ENCODE measurements at regions not wholly inside any gene's neighbourhood (a gene's known extent, or its start where the extent isn't known, plus 50 kb on each side); places are given as distances from the start of the nearest gene placed in this dataset.

- Histone ChIP-seq H3K27me3 (ENCODE audit: insufficient read depth, poor library complexity, severe bottlenecking) (no peaks in the 10 kb centered on the region), H3K27ac (replicated peaks) (no peak overlapping the region), H3K4me3 (replicated peaks; ENCODE audit: insufficient read depth, low read length) (no peak overlapping the region)
- TF ChIP-seq SPI1 (IDR thresholded peaks at IDR 0.05; ENCODE audit: borderline replicate concordance, low read depth) (no peak), POLR2AphosphoS5 (IDR thresholded peaks at IDR 0.05; ENCODE audit: low read depth) (no peak), CTCF (IDR thresholded peaks at IDR 0.05; ENCODE audit: insufficient read depth, low read length) (no peak), REST (IDR thresholded peaks at IDR 0.05; ENCODE audit: insufficient replicate concordance, low read depth) (no peak), GABPA (IDR thresholded peaks at IDR 0.05; ENCODE audit: low read depth) (no peak)
- DNase-seq (ENCODE audit: low read depth in 1 of 2, low spot score in 1 of 2) = no peak
Measured at GRCh38 chr2:15048000-15048399, 415.5 kb downstream of the LRATD1 start.

- Histone ChIP-seq H3K27me3 (ENCODE audit: insufficient read depth, poor library complexity, severe bottlenecking) (no peaks in the 10 kb centered on the region), H3K4me3 (replicated peaks; ENCODE audit: insufficient read depth, low read length) (no peak overlapping the region), H3K27ac (replicated peaks) (no peak overlapping the region)
- TF ChIP-seq SPI1 (IDR thresholded peaks at IDR 0.05; ENCODE audit: borderline replicate concordance, low read depth) (no peak), CTCF (IDR thresholded peaks at IDR 0.05; ENCODE audit: insufficient read depth, low read length) (no peak), POLR2AphosphoS5 (IDR thresholded peaks at IDR 0.05; ENCODE audit: low read depth) (no peak), GABPA (IDR thresholded peaks at IDR 0.05; ENCODE audit: low read depth) (no peak), REST (IDR thresholded peaks at IDR 0.05; ENCODE audit: insufficient replicate concordance, low read depth) (no peak)
- no peak for DNase-seq (ENCODE audit: low read depth in 1 of 2, low spot score in 1 of 2)
Measured at GRCh38 chr2:15049096-15049993, 416.8 kb downstream of the LRATD1 start.

- Histone ChIP-seq H3K27me3 (ENCODE audit: insufficient read depth, poor library complexity, severe bottlenecking) (no peaks in the 10 kb centered on the region), H3K27ac (replicated peaks) (no peak overlapping the region), H3K4me3 (replicated peaks; ENCODE audit: insufficient read depth, low read length) (no peak overlapping the region)
- no peak for DNase-seq (ENCODE audit: low read depth in 1 of 2, low spot score in 1 of 2)
- TF ChIP-seq SPI1 (IDR thresholded peaks at IDR 0.05; ENCODE audit: borderline replicate concordance, low read depth) = no peak
- no peak for TF ChIP-seq REST (IDR thresholded peaks at IDR 0.05; ENCODE audit: insufficient replicate concordance, low read depth)
- TF ChIP-seq CTCF (IDR thresholded peaks at IDR 0.05; ENCODE audit: insufficient read depth, low read length) = no peak
- no peak for TF ChIP-seq POLR2AphosphoS5 (IDR thresholded peaks at IDR 0.05; ENCODE audit: low read depth)
- no peak for TF ChIP-seq GABPA (IDR thresholded peaks at IDR 0.05; ENCODE audit: low read depth)
Measured at GRCh38 chr2:15050483-15050882, 418.0 kb downstream of the LRATD1 start.

Measured in HL-60 (cell line).